ENCODE measurements at regions not wholly inside any gene's neighbourhood (a gene's known extent, or its start where the extent isn't known, plus 50 kb on each side); places are given as distances from the start of the nearest gene placed in this dataset.

GRCh38 chr4:105061136-105061696 is 85.5 kb upstream of the TET2 start (continued):
- no peak for TF ChIP-seq HSF1 (IDR thresholded peaks at IDR 0.05; ENCODE audit: low read depth, low read length)
- peak; percentile 40 for TF ChIP-seq JUNB (IDR thresholded peaks at IDR 0.05)
- TF ChIP-seq ATF3 (IDR thresholded peaks at IDR 0.05; ENCODE audit: borderline replicate concordance, extremely low read depth, low read depth, low read length), result no peak
- no peak for TF ChIP-seq SMAD1 (IDR thresholded peaks at IDR 0.05; ENCODE audit: low read depth, partially characterized antibody)
- TF ChIP-seq SIN3A (IDR thresholded peaks at IDR 0.05; ENCODE audit: low read depth, low read length), result no peak
- no peak for TF ChIP-seq IRF3 (IDR thresholded peaks at IDR 0.05)
- TF ChIP-seq SUZ12 (IDR thresholded peaks at IDR 0.05; ENCODE audit: unreplicated experiment), result no peak
- peak; percentile 56; the same call in 1 of the 2 replicates for TF ChIP-seq YY1 (IDR thresholded peaks at IDR 0.05; ENCODE audit: low read depth, low read length)
- TF ChIP-seq CREM (IDR thresholded peaks at IDR 0.05; ENCODE audit: low read depth), result no peak
- no peak for TF ChIP-seq ZNF24 (IDR thresholded peaks at IDR 0.05)
- TF ChIP-seq CHD2 (IDR thresholded peaks at IDR 0.05; ENCODE audit: borderline replicate concordance, low read depth, low read length), result no peak
- TF ChIP-seq CEBPZ (IDR thresholded peaks at IDR 0.05; ENCODE audit: low read depth, low read length), result no peak
- TF ChIP-seq RFX5 (IDR thresholded peaks at IDR 0.05; ENCODE audit: low read depth, low read length), result no peak
- peak; percentile 33; the same call in 1 of the 2 replicates for TF ChIP-seq CREB1 (IDR thresholded peaks at IDR 0.05; ENCODE audit: low read depth)
- no peak for TF ChIP-seq KAT2A (conservative IDR thresholded peaks at IDR 0.05; ENCODE audit: control insufficient read depth, low read depth, low read length)
- no peak for TF ChIP-seq POLR2AphosphoS2 (IDR thresholded peaks at IDR 0.05; ENCODE audit: low read depth, low read length)
- TF ChIP-seq CUX1 (IDR thresholded peaks at IDR 0.05; ENCODE audit: insufficient replicate concordance, low read depth, low read length), result no peak
- TF ChIP-seq ZZZ3 (IDR thresholded peaks at IDR 0.05; ENCODE audit: control insufficient read depth, insufficient read length, low read depth), result no peak
- TF ChIP-seq TBL1XR1 (IDR thresholded peaks at IDR 0.05; ENCODE audit: low read depth, low read length), result no peak
- no peak for TF ChIP-seq FOXK2 (IDR thresholded peaks at IDR 0.05)

All from GM12878 (cell line).